Sigmoid colon (tissue), 4 donors: ENCODE measurements at regions not wholly inside any gene's neighbourhood (a gene's known extent, or its start where the extent isn't known, plus 50 kb on each side); places are given as distances from the start of the nearest gene placed in this dataset.

Source experiments
- EP300 ChIP-seq, 4 donors: sonication (generic); formaldehyde crosslinking; IDR thresholded peaks; one replicate each; pipeline ENCODE4 v1.6.1; 2017; ENCODE audit warnings: antibody characterized with exemption in 4 of 4
- POLR2AphosphoS5 ChIP-seq, 4 donors: sonication (generic); formaldehyde crosslinking; IDR thresholded peaks; one replicate each; pipeline ENCODE4 v1.6.1; 2017; ENCODE audit warnings: antibody characterized with exemption in 4 of 4

- TF ChIP-seq POLR2AphosphoS5 (IDR thresholded peaks at IDR 0.05) = no peak
- TF ChIP-seq EP300 (IDR thresholded peaks at IDR 0.05) = no peak
These were observed 245.9 kb downstream of the MIAT start for GRCh38 chr22:26903030-26903856.
